ENCODE measurements at regions not wholly inside any gene's neighbourhood (a gene's known extent, or its start where the extent isn't known, plus 50 kb on each side); places are given as distances from the start of the nearest gene placed in this dataset.

GRCh38 chr16:73965591-73965990 lies 331.0 kb upstream of the PSMD7 start:
- Histone ChIP-seq H3K4me1 (ENCODE audit: insufficient read depth) (peaks cover 4% of the 10 kb centered on the region; the same call in 1 of the 2 replicates), H3K9me2 (ENCODE audit: insufficient read depth) (no peaks in the 10 kb centered on the region), H3F3A (replicated peaks; ENCODE audit: low read depth) (no peaks in the 10 kb centered on the region), H3K79me2 (replicated peaks; ENCODE audit: insufficient read depth) (no peaks in the 10 kb centered on the region), H3K27me3 (ENCODE audit: insufficient read depth) (no peaks in the 10 kb centered on the region), H3K36me3 (ENCODE audit: insufficient read depth) (peaks cover 7% of the 10 kb centered on the region; the same call in 1 of the 2 replicates), H2AFZ (no peak overlapping the region), H3K27ac (ENCODE audit: low read depth) (no peak overlapping the region), H3K4me2 (no peak overlapping the region), H4K20me1 (replicated peaks; ENCODE audit: insufficient read depth) (no peaks in the 10 kb centered on the region), H3K4me3 (no peak overlapping the region)
- no peak for DNase-seq (ENCODE audit: low spot score)
- peaks cover 4% of the 10 kb centered on the region for H3K27me3 Mint-ChIP-seq (ENCODE audit: insufficient read depth, low read depth, poor library complexity)
- ATAC-seq, result no peak
- no peak overlapping the region for H3K27ac Mint-ChIP-seq
- H3K36me3 Mint-ChIP-seq (ENCODE audit: low read depth), result peaks cover 7% of the 10 kb centered on the region; the same call in 2 of the 3 replicates
- peaks cover 11% of the 10 kb centered on the region; the same call in 2 of the 3 replicates for H3K9me3 Mint-ChIP-seq
- TF ChIP-seq JUNB (IDR thresholded peaks at IDR 0.05; ENCODE audit: unreplicated experiment), result no peak
- no peak for TF ChIP-seq REST (IDR thresholded peaks at IDR 0.05; ENCODE audit: unreplicated experiment)
- no peak for TF ChIP-seq STAT1 (IDR thresholded peaks at IDR 0.05; ENCODE audit: unreplicated experiment)
- no peak for TF ChIP-seq CTCF (conservative IDR thresholded peaks at IDR 0.05; ENCODE audit: low read depth in 2 of 2)
- TF ChIP-seq CREB1 (CRISPR knock-in tag; IDR thresholded peaks at IDR 0.05; ENCODE audit: low read depth), result no peak
- H3K4me1 Mint-ChIP-seq, result no peaks in the 10 kb centered on the region
- H3K4me3 Mint-ChIP-seq, result no peak overlapping the region

- H3K36me3 ChIP-seq (ENCODE audit: insufficient read depth), result peaks cover 3% of the 10 kb centered on the region; the same call in 1 of the 2 replicates
- TF ChIP-seq STAT1 (IDR thresholded peaks at IDR 0.05; ENCODE audit: unreplicated experiment) (no peak), POLR2AphosphoS5 (IDR thresholded peaks at IDR 0.05; ENCODE audit: low read depth) (no peak), REST (IDR thresholded peaks at IDR 0.05; ENCODE audit: unreplicated experiment) (no peak), EZH2phosphoT487 (IDR thresholded peaks at IDR 0.05; ENCODE audit: unreplicated experiment) (no peak), CTCF (conservative IDR thresholded peaks at IDR 0.05; ENCODE audit: low read depth in 2 of 2) (peak; percentile 81 to 96), ZNF331 (CRISPR knock-in tag; IDR thresholded peaks at IDR 0.05; ENCODE audit: low read depth) (no peak), ETS1 (IDR thresholded peaks at IDR 0.05) (no peak)
- peaks cover 4% of the 10 kb centered on the region; the same call in 2 of the 3 replicates for H3K9me3 Mint-ChIP-seq
- H3K79me2 ChIP-seq (replicated peaks; ENCODE audit: insufficient read depth), result no peaks in the 10 kb centered on the region
- no peaks in the 10 kb centered on the region for H4K20me1 ChIP-seq (replicated peaks; ENCODE audit: insufficient read depth)
- no peaks in the 10 kb centered on the region for H3F3A ChIP-seq (replicated peaks; ENCODE audit: low read depth)
- H3K4me1 Mint-ChIP-seq, result peaks cover 6% of the 10 kb centered on the region; the same call in 1 of the 3 replicates
- peak; percentile 69 for ATAC-seq
- no peak overlapping the region for H3K4me3 ChIP-seq
- no peaks in the 10 kb centered on the region for H3K9me2 ChIP-seq (ENCODE audit: insufficient read depth)
- DNase-seq (ENCODE audit: low spot score), result peak; percentile 87
- no peak overlapping the region for H3K4me2 ChIP-seq
- peaks cover 4% of the 10 kb centered on the region; the same call in 1 of the 3 replicates for H3K36me3 Mint-ChIP-seq (ENCODE audit: low read depth)
- no peak overlapping the region for H3K27ac ChIP-seq (ENCODE audit: low read depth)
- no peak overlapping the region for H3K4me3 Mint-ChIP-seq
- H2AFZ ChIP-seq, result no peak overlapping the region
- no peaks in the 10 kb centered on the region for H3K27me3 Mint-ChIP-seq (ENCODE audit: insufficient read depth, low read depth, poor library complexity)
- no peaks in the 10 kb centered on the region for H3K27me3 ChIP-seq (ENCODE audit: insufficient read depth)
- no peaks in the 10 kb centered on the region for H3K4me1 ChIP-seq (ENCODE audit: insufficient read depth)
- no peak overlapping the region; the same call in 1 of the 2 replicates for H3K27ac Mint-ChIP-seq
Observed at GRCh38 chr16:73956587-73957494, 339.8 kb upstream of the PSMD7 start.
